Right ventricle myocardium inferior (tissue), 1 donor: ENCODE measurements at regions not wholly inside any gene's neighbourhood (a gene's known extent, or its start where the extent isn't known, plus 50 kb on each side); places are given as distances from the start of the nearest gene placed in this dataset.

Experiments used
- ATAC-seq: fragments of 200-7000 bp; cut with Tn5 transposase; one replicate; pipeline ENCODE4 v1.9.1; 2020; ENCODE audit warnings: mild to moderate bottlenecking, moderate library complexity
- DNase-seq: peaks from one replicate; pipeline ENCODE4 v3.0.0; 2021; ENCODE audit errors: missing footprints
- intact Hi-C: fragments of 100-400 bp; cut with DNase I; formaldehyde crosslinking; loops from one replicate; pipeline ENCODE4 v1.11.0; 2022
- donor health status: DM: no; HTN: yes; CAD: no; lungs with severe emphysema.

- DNase-seq = no peak
- no peak for ATAC-seq
- intact Hi-C loops = no loop called here
Measured at GRCh38 chr14:87676814-87677437, 316.1 kb downstream of the GALC start.

- DNase-seq (no peak), ATAC-seq (no peak)
- intact Hi-C loops = no loop called here
Measured at GRCh38 chr14:87667659-87668058, 325.3 kb downstream of the GALC start.

GRCh38 chr14:87656315-87656714 is 336.7 kb downstream of the GALC start:
- peak; percentile 54 for ATAC-seq
- intact Hi-C loops = no loop called here

GRCh38 chr14:87652278-87652677 is 340.7 kb downstream of the GALC start:
- DNase-seq (no peak), ATAC-seq (no peak)
- intact Hi-C loops = no loop called here

More at GRCh38 chr14:87656315-87656714, 336.7 kb downstream of the GALC start:
- DNase-seq = no peak

GRCh38 chr14:87644689-87645088 is 348.3 kb downstream of the GALC start:
- ATAC-seq (no peak), DNase-seq (no peak)
- intact Hi-C loops = no loop called here

GRCh38 chr14:87643005-87643404 is 350.0 kb downstream of the GALC start:
- DNase-seq = no peak
- ATAC-seq = no peak
- intact Hi-C loops = no loop called here

GRCh38 chr14:87640553-87640952 is 352.4 kb downstream of the GALC start:
- no peak for DNase-seq
- no peak for ATAC-seq
- intact Hi-C loops = no loop called here

GRCh38 chr14:87638196-87638595 is 354.8 kb downstream of the GALC start:
- no peak for DNase-seq
- no peak for ATAC-seq
- intact Hi-C loops = no loop called here

GRCh38 chr14:87635442-87635841 is 357.5 kb downstream of the GALC start:
- no peak for ATAC-seq
- intact Hi-C loops = no loop called here

GRCh38 chr14:87632796-87633195 is 360.2 kb downstream of the GALC start:
- no peak for ATAC-seq

More at GRCh38 chr14:87635442-87635841, 357.5 kb downstream of the GALC start:
- DNase-seq = no peak

GRCh38 chr14:87630846-87631245 is 362.1 kb downstream of the GALC start:
- ATAC-seq (no peak), DNase-seq (no peak)
- intact Hi-C loops = no loop called here

More at GRCh38 chr14:87632796-87633195, 360.2 kb downstream of the GALC start:
- DNase-seq = no peak
- intact Hi-C loops = no loop called here

GRCh38 chr14:87629788-87630187 is 363.2 kb downstream of the GALC start:
- ATAC-seq (no peak), DNase-seq (no peak)
- intact Hi-C loops = no loop called here

- ATAC-seq (no peak), DNase-seq (no peak)
- intact Hi-C loops = no loop called here
Measured at GRCh38 chr14:87628780-87629179, 364.2 kb downstream of the GALC start.

- DNase-seq (no peak), ATAC-seq (peak; percentile 65)
- intact Hi-C loops = no loop called here
Measured at GRCh38 chr14:87628129-87628528, 364.9 kb downstream of the GALC start.

GRCh38 chr14:87626266-87626665 is 366.7 kb downstream of the GALC start:
- DNase-seq (no peak), ATAC-seq (no peak)
- intact Hi-C loops = no loop called here

GRCh38 chr14:87623616-87624015 is 369.4 kb downstream of the GALC start:
- intact Hi-C loops = no loop called here
- no peak for ATAC-seq
- no peak for DNase-seq

GRCh38 chr14:87617079-87617478 is 375.9 kb downstream of the GALC start:
- intact Hi-C loops = no loop called here
- no peak for DNase-seq
- ATAC-seq = no peak

GRCh38 chr14:87615822-87616679 is 376.9 kb downstream of the GALC start:
- DNase-seq (no peak), ATAC-seq (no peak)
- intact Hi-C loops = no loop called here

- no peak for DNase-seq
- intact Hi-C loops = no loop called here
- ATAC-seq = no peak
Measured at GRCh38 chr14:87615047-87615446, 377.9 kb downstream of the GALC start.

- no peak for ATAC-seq
- intact Hi-C loops = no loop called here
Measured at GRCh38 chr14:87613881-87614280, 379.1 kb downstream of the GALC start.

More at GRCh38 chr14:87613881-87614280, 379.1 kb downstream of the GALC start:
- no peak for DNase-seq
